HG03064 (cell line): ENCODE measurements at regions not wholly inside any gene's neighbourhood (a gene's known extent, or its start where the extent isn't known, plus 50 kb on each side); places are given as distances from the start of the nearest gene placed in this dataset.

Experiments
- ATAC-seq: cut with Tn5 transposase; IDR thresholded peaks from one replicate; pipeline ENCODE4 v1.9.1; 2021; ENCODE audit warnings: low read depth; ENCODE audit not compliant: unreplicated experiment

DNA sequence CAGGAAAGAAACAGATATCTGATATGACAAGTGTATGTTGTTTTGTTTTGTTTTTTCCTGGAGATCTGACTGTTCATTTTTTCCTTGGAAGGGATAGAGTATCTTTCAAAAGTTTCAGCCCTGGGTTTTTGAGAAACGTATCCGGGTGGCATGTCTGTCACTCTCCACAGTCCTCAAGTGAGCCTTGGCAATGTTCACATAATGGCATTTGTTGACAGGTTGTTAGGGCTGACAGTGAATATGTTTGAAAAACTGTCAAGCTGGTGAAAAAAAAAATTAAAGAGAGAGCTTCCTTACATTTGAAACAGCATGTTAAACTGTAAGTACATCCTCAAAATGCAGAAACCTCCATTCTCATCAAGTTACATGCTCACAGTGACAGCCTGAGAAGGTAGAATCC lies 113.0 kb upstream of the DYNLRB2 start:
- ATAC-seq: no peak

DNA sequence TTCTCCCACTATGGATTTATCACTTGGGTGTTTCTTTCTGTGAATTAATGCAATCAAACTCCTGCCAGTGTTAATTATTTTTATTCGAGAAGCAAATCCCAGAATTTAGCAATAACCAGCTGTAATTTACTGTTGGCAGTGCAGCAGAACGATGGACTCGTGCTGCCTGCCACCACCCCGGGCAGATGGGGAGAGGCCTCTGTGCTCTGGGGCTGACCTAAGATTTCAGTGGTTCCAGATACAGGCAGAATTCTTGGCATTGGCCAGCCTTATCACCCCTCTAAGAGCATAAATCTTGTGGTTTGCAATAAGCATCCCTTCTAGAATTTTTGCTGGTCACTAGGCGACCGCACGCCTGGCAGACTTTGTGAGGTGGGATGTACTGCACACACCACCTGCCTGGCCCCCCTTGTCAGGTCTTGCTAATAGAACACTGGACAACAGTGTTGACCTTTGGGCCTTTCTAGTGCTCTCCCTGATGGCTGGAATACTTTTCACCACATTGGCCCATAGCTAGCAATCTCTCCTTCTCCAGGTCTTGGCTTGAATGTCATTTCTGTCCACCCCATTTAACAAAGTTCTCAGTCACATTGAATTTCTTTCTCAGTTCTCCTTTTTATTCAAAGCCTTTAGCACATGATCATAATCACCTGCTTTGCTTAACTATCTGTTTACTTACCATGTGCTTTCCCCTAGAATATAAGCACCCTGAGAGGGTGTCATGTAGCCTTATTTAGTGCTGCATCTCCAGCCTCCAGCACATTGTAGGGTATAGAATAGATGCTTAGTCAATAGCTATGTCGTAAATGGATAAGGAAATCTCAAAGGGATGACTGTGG lies 122.1 kb upstream of the DYNLRB2 start:
- ATAC-seq: no peak

DNA sequence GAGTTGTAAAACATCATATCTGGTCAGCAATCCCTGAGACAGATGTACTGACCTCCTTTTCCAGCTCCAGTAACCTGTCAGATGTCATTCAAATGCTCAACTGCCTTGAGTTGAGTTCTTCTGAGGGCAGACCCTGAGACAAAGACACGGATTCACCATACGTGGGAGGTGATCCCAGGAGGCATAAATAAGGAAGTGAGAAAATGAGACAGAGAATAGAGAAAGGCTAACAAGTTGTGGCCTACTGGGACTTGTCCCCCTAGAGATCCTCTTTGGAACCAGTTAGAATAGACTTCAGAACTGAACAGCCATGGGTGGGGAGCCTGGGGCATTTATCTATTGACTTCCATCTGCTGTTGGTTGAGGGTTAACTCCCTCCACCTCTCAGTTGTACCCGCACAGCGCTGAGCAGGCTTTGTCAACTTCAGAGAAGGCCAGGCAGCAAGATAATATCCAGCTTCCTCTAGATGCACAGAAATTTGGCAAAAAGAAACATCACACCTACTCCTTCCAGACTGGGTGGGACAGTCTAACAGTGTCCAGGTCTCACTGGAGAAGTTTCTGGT lies 123.0 kb upstream of the DYNLRB2 start:
- ATAC-seq: no peak

- no peak for ATAC-seq
These were observed 132.8 kb upstream of the DYNLRB2 start for GRCh38 chr16:80408014-80408413.

DNA sequence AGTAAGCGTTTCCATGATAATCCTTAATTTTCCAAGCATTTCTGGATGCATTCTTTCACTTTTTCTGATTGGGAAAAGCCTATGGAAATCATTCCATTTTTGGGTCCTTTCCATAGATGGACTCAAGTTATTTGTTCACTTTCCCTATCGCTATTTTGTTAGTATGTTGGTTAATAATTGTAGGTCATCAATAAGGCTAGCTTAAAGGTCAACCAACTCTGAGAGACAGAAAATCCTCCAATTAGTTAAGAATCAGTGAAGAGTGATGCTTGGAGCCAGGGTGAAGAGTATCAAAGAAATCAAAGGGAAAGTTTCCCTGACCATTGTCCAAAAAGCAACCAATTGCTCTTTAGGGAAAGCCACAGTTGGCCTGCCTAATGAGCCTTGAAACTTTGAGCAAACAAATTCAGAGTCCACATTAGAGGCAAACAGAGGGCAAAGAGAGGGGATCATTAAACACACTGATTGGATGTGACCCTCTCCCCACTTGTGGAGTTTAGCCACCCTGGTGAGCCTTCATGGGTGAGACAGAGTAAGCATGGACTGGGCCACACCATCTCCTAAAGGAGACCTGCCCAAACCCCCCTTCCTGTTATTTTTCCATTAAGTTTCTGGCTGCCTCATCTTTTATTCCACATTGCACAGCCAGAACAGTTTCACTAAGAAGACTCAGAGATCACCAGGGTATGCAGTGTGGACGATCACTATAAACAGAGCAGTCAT lies 133.4 kb upstream of the DYNLRB2 start:
- ATAC-seq: no peak

DNA sequence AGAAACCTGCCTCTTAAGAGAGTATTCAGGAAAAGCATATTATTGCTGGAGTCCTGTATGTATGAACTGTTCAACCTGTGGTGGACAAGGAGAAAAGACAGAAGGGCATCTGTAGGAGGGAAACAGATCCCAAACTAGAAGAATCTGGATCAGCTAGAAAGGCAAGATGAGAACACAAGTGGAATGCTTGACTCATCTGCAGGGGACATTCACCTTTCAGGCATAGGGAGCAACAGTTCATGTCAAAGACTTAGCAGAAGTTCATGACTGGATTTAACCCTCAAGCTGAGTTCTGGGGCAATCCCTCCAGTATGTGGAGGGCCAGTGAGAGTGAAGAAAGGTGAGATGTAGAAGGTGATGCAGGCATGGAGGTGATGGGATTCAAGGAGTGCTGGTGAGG lies 135.9 kb upstream of the DYNLRB2 start:
- ATAC-seq: no peak

DNA sequence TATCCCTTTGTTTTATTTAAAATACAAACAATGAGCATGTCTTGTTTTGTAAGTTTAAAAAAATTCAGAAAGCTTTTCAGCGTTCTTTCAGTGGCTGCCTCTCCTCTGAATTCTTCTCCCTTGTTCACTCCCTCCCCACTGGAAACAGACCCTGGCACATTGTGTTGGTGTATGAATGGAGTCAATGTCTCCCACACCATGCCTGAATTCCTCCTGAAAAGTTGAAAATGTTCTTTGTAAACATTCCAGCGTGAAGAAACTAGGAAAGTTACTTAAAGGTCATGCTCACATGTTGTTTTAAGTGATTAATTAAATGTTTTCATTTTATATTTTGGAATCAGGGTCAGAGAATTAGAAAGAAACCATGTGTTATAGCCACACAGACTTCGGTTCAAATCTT lies 136.9 kb upstream of the DYNLRB2 start:
- ATAC-seq: no peak

- no peak for ATAC-seq
These were observed 149.8 kb upstream of the DYNLRB2 start for GRCh38 chr16:80390871-80391489.

DNA sequence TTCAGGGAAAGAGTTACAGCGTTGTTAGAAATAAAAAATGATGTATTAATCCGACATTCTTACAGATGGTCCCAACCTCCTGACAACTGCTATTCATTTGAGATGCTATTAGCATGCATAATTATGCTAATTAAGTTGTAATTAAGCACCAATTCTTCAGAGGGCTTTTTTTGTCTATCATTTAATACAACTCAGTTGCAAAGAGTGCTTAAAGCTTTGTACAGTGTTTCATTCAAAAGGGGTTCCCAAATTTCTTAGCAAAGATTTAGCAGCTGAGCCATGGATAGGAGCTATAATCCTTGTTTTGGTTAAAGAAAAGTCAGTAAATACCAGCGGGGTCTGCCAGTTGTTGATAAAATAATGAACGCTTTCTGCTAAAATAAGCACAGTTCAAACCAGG lies 150.7 kb upstream of the DYNLRB2 start:
- no peak for ATAC-seq

GRCh38 chr16:80389338-80389737 lies 151.5 kb upstream of the DYNLRB2 start:
- ATAC-seq: no peak

DNA sequence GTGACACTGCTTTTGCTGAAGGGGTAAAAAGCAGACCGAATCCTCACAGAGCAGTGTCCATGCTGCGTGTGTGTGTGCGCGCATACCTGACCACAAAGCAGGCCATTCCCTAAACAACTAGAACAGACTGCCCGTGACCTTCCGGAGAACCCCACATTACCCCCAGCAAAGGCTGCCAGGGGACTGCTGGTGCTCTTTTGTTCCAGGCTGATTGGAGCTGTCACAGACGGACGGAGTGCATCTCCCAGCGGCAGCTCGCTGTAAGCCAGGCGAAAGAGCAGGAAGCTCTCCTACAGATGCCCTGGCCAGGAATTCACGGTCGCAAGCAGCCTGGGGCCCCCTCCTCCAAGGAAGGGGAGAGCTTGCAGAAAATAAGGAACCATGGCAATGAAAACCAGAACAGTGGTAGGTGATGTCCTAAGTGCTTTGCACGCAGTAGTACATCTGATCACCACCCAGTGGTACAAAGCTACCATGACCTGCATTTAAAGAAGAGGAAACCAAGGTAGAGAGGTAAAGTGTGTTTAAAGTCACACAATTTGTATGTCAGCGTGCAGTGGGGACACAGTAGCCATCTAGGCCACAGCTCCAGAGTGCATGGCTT lies 153.4 kb upstream of the DYNLRB2 start:
- no peak for ATAC-seq

- ATAC-seq: no peak
These were observed 155.9 kb upstream of the DYNLRB2 start for GRCh38 chr16:80384862-80385261.

DNA sequence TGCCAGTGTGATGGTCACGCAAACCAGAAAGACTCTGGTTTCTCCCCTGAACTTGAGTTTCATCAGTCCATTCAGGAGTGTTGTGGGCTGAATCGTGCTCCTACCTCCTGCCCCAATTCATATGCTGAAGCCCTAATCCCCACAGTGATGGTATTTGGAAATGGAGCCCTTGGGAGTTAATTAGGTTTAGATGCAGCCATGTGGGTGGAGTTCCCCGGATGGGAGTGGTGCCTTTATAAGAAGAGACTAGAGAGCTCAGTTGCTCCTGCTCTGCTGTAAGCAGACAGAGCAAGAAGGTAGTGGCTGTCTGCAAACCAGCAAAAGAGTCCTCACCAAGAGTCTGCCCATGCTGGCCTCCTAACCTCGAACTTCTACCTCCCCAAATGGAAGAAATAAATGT lies 160.3 kb upstream of the DYNLRB2 start:
- ATAC-seq: no peak

- ATAC-seq: no peak
These were observed 163.5 kb upstream of the DYNLRB2 start for GRCh38 chr16:80377096-80377956.

- no peak for ATAC-seq
These were observed 164.8 kb upstream of the DYNLRB2 start for GRCh38 chr16:80375973-80376372.

- no peak for ATAC-seq
These were observed 165.3 kb upstream of the DYNLRB2 start for GRCh38 chr16:80375513-80375912.

DNA sequence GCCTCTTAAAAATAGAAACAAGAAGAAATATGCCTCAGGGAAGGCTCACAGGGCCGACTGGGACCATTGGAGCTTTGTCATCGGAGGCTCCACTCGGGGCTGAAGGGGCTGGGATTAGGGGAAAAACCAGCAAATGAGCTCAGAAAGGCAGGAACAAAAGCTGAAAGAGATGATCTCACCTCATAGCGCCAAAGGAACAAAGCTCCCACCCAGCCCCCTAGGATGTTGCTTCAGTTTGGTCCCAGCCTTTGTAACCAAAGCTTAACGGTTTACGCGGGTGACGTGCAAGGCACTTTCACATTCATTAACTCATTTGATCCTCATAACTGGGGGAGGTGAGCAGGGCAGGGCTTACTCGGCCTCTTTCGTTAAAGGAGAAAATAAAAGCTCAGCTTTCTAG lies 168.5 kb upstream of the DYNLRB2 start:
- no peak for ATAC-seq

GRCh38 chr16:80369138-80369958 lies 171.4 kb upstream of the DYNLRB2 start:
- ATAC-seq: no peak

DNA sequence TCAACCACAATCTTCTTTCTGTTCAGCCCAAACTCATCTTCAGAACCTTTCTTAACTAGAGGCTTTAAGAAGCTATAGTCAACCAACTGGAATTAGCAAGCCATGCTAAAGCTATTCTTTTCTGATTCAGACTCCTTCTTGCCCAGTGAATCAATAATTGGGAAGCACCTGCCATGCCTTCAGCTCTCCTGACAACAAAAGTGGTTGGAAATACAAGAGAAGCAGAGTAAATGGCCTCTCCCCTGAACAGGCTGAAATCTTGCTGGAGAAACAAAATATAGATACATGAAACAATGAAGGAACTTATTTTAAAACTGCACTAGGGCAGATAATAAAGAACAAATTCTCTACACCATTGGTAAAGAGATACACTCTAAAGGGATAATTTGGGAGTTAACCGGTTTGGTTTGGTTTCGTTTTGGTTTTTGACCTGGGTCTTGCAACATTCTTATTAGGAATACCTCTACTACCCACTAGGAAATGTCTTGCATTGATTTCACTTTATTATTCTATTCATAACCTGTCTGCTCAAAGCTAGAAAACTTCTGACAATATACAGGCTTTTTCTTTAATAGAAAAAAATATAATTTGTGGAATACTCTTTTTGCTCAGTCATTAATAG lies 173.6 kb upstream of the DYNLRB2 start:
- no peak for ATAC-seq
